HG02588 (cell line): ENCODE measurements at regions not wholly inside any gene's neighbourhood (a gene's known extent, or its start where the extent isn't known, plus 50 kb on each side); places are given as distances from the start of the nearest gene placed in this dataset.

Source experiments
- ATAC-seq: cut with Tn5 transposase; IDR thresholded peaks from one replicate; pipeline ENCODE4 v1.9.1; 2021; ENCODE audit warnings: mild to moderate bottlenecking, moderate library complexity; ENCODE audit not compliant: unreplicated experiment

GRCh38 chr12:77435446-77436091 lies 370.2 kb upstream of the E2F7 start:
- ATAC-seq = no peak

- no peak for ATAC-seq
Measured at GRCh38 chr12:77433799-77434198, 368.4 kb upstream of the E2F7 start.

GRCh38 chr12:77429426-77429825 lies 364.1 kb upstream of the E2F7 start:
- no peak for ATAC-seq

- no peak for ATAC-seq
Measured at GRCh38 chr12:77421152-77421551, 355.8 kb upstream of the E2F7 start.

- no peak for ATAC-seq
Measured at GRCh38 chr12:77409551-77409950, 344.2 kb upstream of the E2F7 start.

- no peak for ATAC-seq
Measured at GRCh38 chr12:77407931-77408330, 342.6 kb upstream of the E2F7 start.

- ATAC-seq = no peak
Measured at GRCh38 chr12:77406219-77406905, 341.0 kb upstream of the E2F7 start.

GRCh38 chr12:77402716-77403115 lies 337.3 kb upstream of the E2F7 start:
- ATAC-seq = no peak

- no peak for ATAC-seq
Measured at GRCh38 chr12:77401770-77402081, 336.4 kb upstream of the E2F7 start.

GRCh38 chr12:77401064-77401769 lies 335.8 kb upstream of the E2F7 start:
- ATAC-seq = no peak

GRCh38 chr12:77392467-77393088 lies 327.2 kb upstream of the E2F7 start:
- ATAC-seq = no peak

- no peak for ATAC-seq
Measured at GRCh38 chr12:77388445-77389265, 323.3 kb upstream of the E2F7 start.

GRCh38 chr12:77387671-77388070 lies 322.3 kb upstream of the E2F7 start:
- ATAC-seq = no peak

- no peak for ATAC-seq
Measured at GRCh38 chr12:77387214-77387613, 321.8 kb upstream of the E2F7 start.

- ATAC-seq = no peak
Measured at GRCh38 chr12:77384941-77385340, 319.6 kb upstream of the E2F7 start.

- no peak for ATAC-seq
Measured at GRCh38 chr12:77382096-77382742, 316.9 kb upstream of the E2F7 start.

GRCh38 chr12:77377622-77378021 lies 312.3 kb upstream of the E2F7 start:
- no peak for ATAC-seq

GRCh38 chr12:77377116-77377515 lies 311.7 kb upstream of the E2F7 start:
- ATAC-seq = no peak

- ATAC-seq = no peak
Measured at GRCh38 chr12:77374673-77375072, 309.3 kb upstream of the E2F7 start.

- ATAC-seq = no peak
Measured at GRCh38 chr12:77372494-77372893, 307.1 kb upstream of the E2F7 start.

GRCh38 chr12:77372026-77372425 lies 306.7 kb upstream of the E2F7 start:
- ATAC-seq = no peak
